Natural killer cell treated with Interleukin-12 subunit alpha and Interleukin-12 subunit beta and Interleukin-15 and Interleukin-18, amount 100 ng/mL, for 72 hours (primary cell): ENCODE measurements at regions not wholly inside any gene's neighbourhood (a gene's known extent, or its start where the extent isn't known, plus 50 kb on each side); places are given as distances from the start of the nearest gene placed in this dataset.

ENCODE experiments used
- ATAC-seq, 2 donors: fragments of 150-1000 bp; cut with Tn5 transposase in 1 of 2; sonication (Bioruptor Pico), chemical (Tn5 transposase) in 1 of 2; 2 replicates each; pipeline ENCODE4 v1.10.0; 2021
- DNase-seq: peaks from one replicate; pipeline ENCODE4 v3.0.0; 2022; ENCODE audit warnings: low spot score
- H3K27ac Mint-ChIP-seq, 2 donors: 1 replicate in 1 of 2; 2 replicates in 1 of 2; pipeline ENCODE4 v1.8.0; 2022; ENCODE audit warnings: mixed read lengths in 2 of 2, mild to moderate bottlenecking in 1 of 2, moderate library complexity in 1 of 2
- H3K27me3 Mint-ChIP-seq, 2 donors: 1 replicate in 1 of 2; 2 replicates in 1 of 2; pipeline ENCODE4 v1.8.0; 2022; ENCODE audit warnings: mixed read lengths in 2 of 2
- H3K36me3 Mint-ChIP-seq: one replicate; pipeline ENCODE4 v1.8.0; 2022; ENCODE audit warnings: mixed read lengths
- H3K4me1 Mint-ChIP-seq, 2 donors: 1 replicate in 1 of 2; 2 replicates in 1 of 2; pipeline ENCODE4 v1.8.0; 2022; ENCODE audit warnings: low read depth in 2 of 2, mixed read lengths in 2 of 2, mild to moderate bottlenecking in 1 of 2
- H3K4me3 Mint-ChIP-seq: one replicate; pipeline ENCODE4 v1.8.0; 2022; ENCODE audit warnings: mixed read lengths
- H3K9me3 Mint-ChIP-seq: 2 replicates; pipeline ENCODE4 v1.8.0; 2022; ENCODE audit warnings: mixed read lengths

- Mint-ChIP-seq H3K9me3 (peaks cover 5% of the 10 kb centered on the region), H3K4me3 (no peak overlapping the region), H3K27ac (no peak overlapping the region), H3K27me3 (peaks cover 0 to 13% of the 10 kb centered on the region in 2 donors), H3K4me1 (no peaks in the 10 kb centered on the region), H3K36me3 (no peaks in the 10 kb centered on the region)
- ATAC-seq, result no peak
- no peak for DNase-seq
These were observed 102.8 kb upstream of the ZNF521 start for GRCh38 chr18:25454730-25455129.

- peaks cover 0 to 13% of the 10 kb centered on the region in 2 donors for H3K27me3 Mint-ChIP-seq
- DNase-seq (no peak), ATAC-seq (no peak)
- H3K4me1 Mint-ChIP-seq, result no peaks in the 10 kb centered on the region
- no peak overlapping the region for H3K27ac Mint-ChIP-seq
- H3K9me3 Mint-ChIP-seq, result peaks cover 5% of the 10 kb centered on the region
- no peaks in the 10 kb centered on the region for H3K36me3 Mint-ChIP-seq
- H3K4me3 Mint-ChIP-seq, result no peak overlapping the region
These were observed 102.3 kb upstream of the ZNF521 start for GRCh38 chr18:25454270-25454659.

DNA sequence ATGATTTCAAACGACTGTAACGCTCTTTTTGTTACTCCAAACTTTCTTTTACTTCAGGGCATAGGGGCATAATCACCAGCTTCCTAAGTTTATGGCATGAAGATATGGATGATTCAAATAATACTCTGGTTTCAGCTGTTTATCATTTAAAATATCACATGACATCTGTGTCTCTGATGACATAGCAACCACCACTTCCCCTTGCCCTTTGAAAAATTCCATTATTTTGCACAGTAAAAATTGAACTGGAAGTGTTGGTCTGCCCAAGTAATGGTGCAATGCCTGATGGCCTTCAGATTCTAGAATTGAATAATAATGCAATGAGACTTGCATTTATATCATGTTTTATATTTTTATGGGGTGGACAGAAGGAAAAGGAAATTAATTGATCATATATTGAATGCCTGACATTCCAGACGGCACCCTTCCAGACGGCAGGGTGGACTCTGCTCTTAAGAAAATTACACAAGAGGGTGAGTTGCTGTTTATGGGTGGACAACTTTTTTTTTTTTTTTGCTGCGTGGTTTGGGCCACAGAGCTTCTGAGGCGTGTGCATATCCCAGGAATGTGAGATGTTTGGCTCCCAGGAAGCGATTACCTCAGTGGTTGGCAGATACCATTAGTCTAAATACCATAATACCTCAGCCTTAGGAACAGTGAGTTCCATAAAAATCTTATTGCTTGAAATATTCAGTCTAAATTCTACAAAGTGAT, 101.7 kb upstream of the ZNF521 start:
- Mint-ChIP-seq H3K27ac (no peak overlapping the region), H3K4me3 (no peak overlapping the region), H3K9me3 (peaks cover 5% of the 10 kb centered on the region), H3K4me1 (no peaks in the 10 kb centered on the region), H3K36me3 (no peaks in the 10 kb centered on the region), H3K27me3 (peaks cover 0 to 13% of the 10 kb centered on the region in 2 donors)
- ATAC-seq, result no peak
- DNase-seq, result no peak

DNA sequence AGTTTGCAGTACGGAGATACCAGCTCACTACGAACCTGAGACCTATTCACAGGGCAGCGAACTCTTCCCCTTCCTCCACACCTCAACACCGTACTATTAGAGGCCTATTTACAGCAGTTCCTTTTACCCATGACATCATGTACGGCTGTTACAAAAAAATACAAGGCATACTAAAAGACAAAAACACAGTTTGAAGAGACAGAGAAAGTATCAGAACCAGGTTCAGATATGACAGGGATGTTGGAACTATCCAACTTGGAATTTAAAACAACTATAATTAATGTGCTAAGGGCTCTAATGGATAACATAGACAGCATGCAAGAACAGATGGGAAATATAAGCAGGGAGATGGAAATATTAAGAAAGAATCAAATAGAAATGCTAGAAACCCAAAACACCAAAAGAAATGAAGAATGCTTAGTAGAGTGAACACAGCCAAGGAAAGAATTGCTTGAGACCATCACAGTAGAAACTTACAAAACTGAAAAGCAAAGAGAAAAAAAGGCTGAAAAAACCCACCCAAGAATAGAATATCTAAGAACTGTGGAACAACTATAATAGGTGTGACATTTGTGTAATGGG, 99.2 kb upstream of the ZNF521 start:
- Mint-ChIP-seq H3K9me3 (peaks cover 7% of the 10 kb centered on the region), H3K4me1 (no peaks in the 10 kb centered on the region), H3K36me3 (no peaks in the 10 kb centered on the region), H3K27me3 (peaks cover 0 to 12% of the 10 kb centered on the region in 2 donors), H3K4me3 (no peak overlapping the region), H3K27ac (no peak overlapping the region)
- DNase-seq (no peak), ATAC-seq (no peak)

- Mint-ChIP-seq H3K4me1 (no peaks in the 10 kb centered on the region), H3K9me3 (peaks cover 7% of the 10 kb centered on the region), H3K4me3 (no peak overlapping the region), H3K27me3 (peaks cover 0 to 12% of the 10 kb centered on the region in 2 donors), H3K36me3 (no peaks in the 10 kb centered on the region), H3K27ac (no peak overlapping the region)
- DNase-seq, result no peak
- ATAC-seq, result no peak
These were observed 97.1 kb upstream of the ZNF521 start for GRCh38 chr18:25449046-25449445.

GRCh38 chr18:25446972-25447371, 95.0 kb upstream of the ZNF521 start:
- ATAC-seq (no peak), DNase-seq (no peak)
- H3K9me3 Mint-ChIP-seq, result peaks cover 7% of the 10 kb centered on the region
- peaks cover 0 to 12% of the 10 kb centered on the region in 2 donors for H3K27me3 Mint-ChIP-seq
- no peak overlapping the region for H3K4me3 Mint-ChIP-seq
- no peak overlapping the region for H3K27ac Mint-ChIP-seq
- H3K36me3 Mint-ChIP-seq, result no peaks in the 10 kb centered on the region
- H3K4me1 Mint-ChIP-seq, result no peaks in the 10 kb centered on the region

- H3K4me1 Mint-ChIP-seq, result no peaks in the 10 kb centered on the region
These were observed 93.5 kb upstream of the ZNF521 start for GRCh38 chr18:25445430-25445829.

GRCh38 chr18:25443776-25444175, 91.8 kb upstream of the ZNF521 start:
- Mint-ChIP-seq H3K4me3 (no peak overlapping the region), H3K27ac (no peak overlapping the region), H3K27me3 (peaks cover 0 to 3% of the 10 kb centered on the region in 2 donors), H3K36me3 (no peaks in the 10 kb centered on the region), H3K4me1 (no peaks in the 10 kb centered on the region), H3K9me3 (peaks cover 3% of the 10 kb centered on the region)
- no peak for ATAC-seq
- no peak for DNase-seq

More at GRCh38 chr18:25445430-25445829, 93.5 kb upstream of the ZNF521 start:
- DNase-seq (no peak), ATAC-seq (no peak)
- Mint-ChIP-seq H3K27me3 (peaks cover 0 to 3% of the 10 kb centered on the region in 2 donors), H3K4me3 (no peak overlapping the region), H3K36me3 (no peaks in the 10 kb centered on the region), H3K27ac (no peak overlapping the region), H3K9me3 (peaks cover 3% of the 10 kb centered on the region)

DNA sequence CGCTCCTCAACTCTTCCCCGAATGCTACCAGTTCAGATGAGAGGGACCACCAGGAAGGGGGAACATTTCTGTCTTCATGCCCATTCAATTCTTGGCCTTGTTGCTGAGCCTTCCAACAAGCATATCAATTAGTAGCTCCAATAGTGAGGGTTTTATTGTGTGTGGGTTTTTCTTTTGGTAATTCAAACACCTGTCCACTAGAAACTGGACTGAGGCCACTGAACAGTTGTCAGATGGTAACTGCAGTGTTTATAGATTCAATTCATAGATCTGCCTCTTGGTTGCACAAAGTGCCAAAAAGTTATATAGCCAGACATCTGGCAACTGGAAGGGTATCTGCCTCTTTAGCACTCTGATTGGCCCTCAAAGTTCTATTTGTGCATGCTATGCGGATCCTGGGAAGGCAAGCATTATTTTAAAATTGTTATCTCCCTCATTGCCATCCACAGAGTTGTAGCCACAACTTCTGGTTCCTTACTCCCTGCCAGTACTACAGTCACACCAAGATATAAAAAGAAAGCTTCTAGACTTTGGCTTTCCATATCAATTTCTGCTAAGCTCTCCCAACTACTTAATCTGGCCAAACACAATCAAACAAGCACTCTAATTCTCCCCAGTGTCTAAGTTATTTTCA, 83.3 kb upstream of the ZNF521 start:
- Mint-ChIP-seq H3K27ac (no peak overlapping the region), H3K4me1 (no peaks in the 10 kb centered on the region), H3K9me3 (no peaks in the 10 kb centered on the region), H3K36me3 (no peaks in the 10 kb centered on the region), H3K4me3 (no peak overlapping the region), H3K27me3 (peaks cover 0 to 2% of the 10 kb centered on the region in 2 donors)
- DNase-seq, result no peak
- ATAC-seq, result no peak

DNA sequence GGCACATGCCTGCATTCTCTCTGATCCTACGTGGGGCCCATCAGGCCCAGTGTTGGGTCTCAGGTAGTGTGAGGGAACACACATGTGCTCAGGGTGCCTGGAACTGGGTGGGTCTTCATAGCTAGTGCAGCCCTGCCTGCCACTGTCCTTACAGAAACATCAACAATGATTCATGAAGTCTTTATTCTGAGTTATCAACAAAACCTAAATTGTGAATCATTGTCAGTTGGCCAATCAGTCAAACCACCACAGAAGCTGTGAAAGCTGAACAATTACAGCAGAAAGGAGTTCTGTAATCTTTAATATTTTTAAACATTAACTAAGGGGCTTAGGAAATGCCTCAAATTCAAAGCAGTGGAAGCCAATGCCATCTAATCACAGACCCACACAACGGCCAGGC, 82.8 kb upstream of the ZNF521 start:
- DNase-seq (no peak), ATAC-seq (no peak)
- Mint-ChIP-seq H3K4me3 (no peak overlapping the region), H3K27me3 (peaks cover 0 to 2% of the 10 kb centered on the region in 2 donors), H3K9me3 (no peaks in the 10 kb centered on the region), H3K27ac (no peak overlapping the region), H3K4me1 (no peaks in the 10 kb centered on the region), H3K36me3 (no peaks in the 10 kb centered on the region)

GRCh38 chr18:25433590-25433989, 81.6 kb upstream of the ZNF521 start:
- Mint-ChIP-seq H3K4me3 (no peak overlapping the region), H3K4me1 (no peaks in the 10 kb centered on the region), H3K9me3 (no peaks in the 10 kb centered on the region), H3K36me3 (no peaks in the 10 kb centered on the region), H3K27me3 (peaks cover 0 to 9% of the 10 kb centered on the region in 2 donors), H3K27ac (no peak overlapping the region)
- DNase-seq (no peak), ATAC-seq (no peak)

GRCh38 chr18:25425024-25425423, 73.1 kb upstream of the ZNF521 start:
- Mint-ChIP-seq H3K9me3 (no peaks in the 10 kb centered on the region), H3K27me3 (peaks cover 0 to 15% of the 10 kb centered on the region in 2 donors), H3K27ac (no peak overlapping the region), H3K4me3 (no peak overlapping the region), H3K4me1 (no peaks in the 10 kb centered on the region), H3K36me3 (no peaks in the 10 kb centered on the region)
- ATAC-seq, result no peak
- no peak for DNase-seq

- no peak for DNase-seq
- H3K4me3 Mint-ChIP-seq, result no peak overlapping the region
- ATAC-seq, result no peak
- H3K27ac Mint-ChIP-seq, result no peak overlapping the region
- H3K9me3 Mint-ChIP-seq, result no peaks in the 10 kb centered on the region
- H3K27me3 Mint-ChIP-seq, result peaks cover 0 to 9% of the 10 kb centered on the region in 2 donors
- H3K36me3 Mint-ChIP-seq, result no peaks in the 10 kb centered on the region
- H3K4me1 Mint-ChIP-seq, result no peaks in the 10 kb centered on the region
These were observed 71.8 kb upstream of the ZNF521 start for GRCh38 chr18:25423760-25424159.

DNA sequence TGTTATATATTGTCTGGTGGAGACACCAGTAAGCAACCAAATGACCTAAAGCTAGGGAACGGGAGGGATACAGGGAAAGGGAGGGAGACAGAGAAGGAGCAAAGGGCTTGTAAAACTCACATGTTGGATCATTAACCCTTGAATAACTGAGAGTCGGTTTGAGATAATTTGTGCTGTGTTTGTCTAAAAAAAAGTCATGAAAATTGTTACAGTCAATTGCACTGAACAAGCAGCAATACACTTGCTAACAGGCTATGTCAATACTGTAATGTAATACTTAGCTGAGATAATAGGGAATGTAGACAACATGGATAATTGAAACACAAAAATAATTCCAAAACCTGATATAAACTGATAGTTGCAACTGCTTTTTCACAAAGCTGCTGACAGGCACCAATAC, 71.3 kb upstream of the ZNF521 start:
- peaks cover 0 to 8% of the 10 kb centered on the region in 2 donors for H3K27me3 Mint-ChIP-seq
- ATAC-seq (no peak), DNase-seq (no peak)
- H3K4me3 Mint-ChIP-seq, result no peak overlapping the region
- H3K36me3 Mint-ChIP-seq, result no peaks in the 10 kb centered on the region
- H3K9me3 Mint-ChIP-seq, result no peaks in the 10 kb centered on the region
- no peak overlapping the region for H3K27ac Mint-ChIP-seq
- H3K4me1 Mint-ChIP-seq, result no peaks in the 10 kb centered on the region
